Karpas-422 (cell line): ENCODE measurements at regions not wholly inside any gene's neighbourhood (a gene's known extent, or its start where the extent isn't known, plus 50 kb on each side); places are given as distances from the start of the nearest gene placed in this dataset.

Experiments used
- DNase-seq: peaks from one replicate; pipeline ENCODE4 v3.0.0-alpha.2; 2015
- H2AFZ ChIP-seq: fragments of 200-600 bp; sonication (generic); 2 replicates; pipeline ENCODE4 v1.6.1; 2014; ENCODE audit warnings: antibody characterized with exemption, low read length, mixed read lengths
- H3K27ac ChIP-seq: fragments of 200-600 bp; sonication (generic); 2 replicates; pipeline ENCODE4 v1.5.1; 2014; ENCODE audit warnings: mild to moderate bottlenecking, low read length, moderate library complexity
- H3K27me3 ChIP-seq: fragments of 200-600 bp; sonication (generic); 2 replicates; pipeline ENCODE4 v1.6.1; 2014; ENCODE audit warnings: low read length, mixed read lengths
- H3K36me3 ChIP-seq: fragments of 200-600 bp; sonication (generic); 2 replicates; pipeline ENCODE4 v1.6.1; 2014; ENCODE audit warnings: low read length, mixed read lengths; ENCODE audit not compliant: insufficient read depth
- H3K4me1 ChIP-seq: fragments of 200-600 bp; sonication (generic); 2 replicates; pipeline ENCODE4 v1.6.1; 2014; ENCODE audit warnings: mild to moderate bottlenecking, low read length, mixed read lengths
- H3K4me2 ChIP-seq: fragments of 200-600 bp; sonication (generic); 2 replicates; pipeline ENCODE4 v1.6.1; 2014; ENCODE audit warnings: low read length, low read depth, mild to moderate bottlenecking; ENCODE audit not compliant: poor library complexity, severe bottlenecking
- H3K4me3 ChIP-seq: fragments of 200-600 bp; sonication (generic); 2 replicates; pipeline ENCODE4 v1.5.1; 2014; ENCODE audit warnings: mild to moderate bottlenecking, antibody characterized with exemption, low read length, mixed read lengths
- H3K79me2 ChIP-seq: fragments of 200-600 bp; sonication (generic); 2 replicates; pipeline ENCODE4 v1.6.1; 2014; ENCODE audit warnings: mild to moderate bottlenecking, low read length, mixed read lengths
- H3K9ac ChIP-seq: fragments of 200-600 bp; sonication (generic); 2 replicates; pipeline ENCODE4 v1.6.0; 2014; ENCODE audit warnings: low read length
- H3K9me2 ChIP-seq: fragments of 200-600 bp; sonication (generic), shearing (Covaris generic); replicated peaks from 2 replicates; pipeline ENCODE4 v1.6.0; 2014; ENCODE audit warnings: mild to moderate bottlenecking, low read length, moderate library complexity; ENCODE audit not compliant: insufficient read depth
- H3K9me3 ChIP-seq: fragments of 300-700, 200-600 bp; sonication (generic); 2 replicates; pipeline ENCODE4 v1.6.1; 2014; ENCODE audit warnings: low read length, mixed read lengths
- H4K20me1 ChIP-seq: fragments of 200-600 bp; sonication (generic); 2 replicates; pipeline ENCODE4 v1.6.1; 2014; ENCODE audit warnings: mild to moderate bottlenecking, antibody characterized with exemption, low read length, low read depth; ENCODE audit not compliant: insufficient read depth

GRCh38 chr10:60541451-60541850 is 151.8 kb upstream of the ANK3 start:
- Histone ChIP-seq H3K9me2 (no peaks in the 10 kb centered on the region), H3K36me3 (no peaks in the 10 kb centered on the region), H3K4me2 (no peak overlapping the region), H3K9me3 (no peaks in the 10 kb centered on the region), H3K79me2 (no peaks in the 10 kb centered on the region), H3K4me3 (no peak overlapping the region), H3K27me3 (no peaks in the 10 kb centered on the region), H2AFZ (no peak overlapping the region), H4K20me1 (no peaks in the 10 kb centered on the region), H3K27ac (no peak overlapping the region), H3K4me1 (no peaks in the 10 kb centered on the region), H3K9ac (no peak overlapping the region)
- DNase-seq, result no peak

- Histone ChIP-seq H3K4me3 (no peak overlapping the region), H3K9me2 (no peaks in the 10 kb centered on the region), H3K9me3 (no peaks in the 10 kb centered on the region), H3K79me2 (no peaks in the 10 kb centered on the region), H3K36me3 (no peaks in the 10 kb centered on the region), H3K4me1 (no peaks in the 10 kb centered on the region), H3K27ac (no peak overlapping the region), H3K27me3 (no peaks in the 10 kb centered on the region), H2AFZ (no peak overlapping the region), H4K20me1 (no peaks in the 10 kb centered on the region), H3K4me2 (no peak overlapping the region), H3K9ac (no peak overlapping the region)
- DNase-seq, result no peak
Measured at GRCh38 chr10:60537697-60538096, 148.0 kb upstream of the ANK3 start.

- Histone ChIP-seq H3K9me3 (no peaks in the 10 kb centered on the region), H3K9ac (no peak overlapping the region), H4K20me1 (no peaks in the 10 kb centered on the region), H3K4me1 (no peaks in the 10 kb centered on the region), H3K36me3 (no peaks in the 10 kb centered on the region), H3K27me3 (no peaks in the 10 kb centered on the region), H3K4me2 (no peak overlapping the region), H3K27ac (no peak overlapping the region), H3K79me2 (no peaks in the 10 kb centered on the region), H3K9me2 (no peaks in the 10 kb centered on the region), H2AFZ (no peak overlapping the region), H3K4me3 (no peak overlapping the region)
- no peak for DNase-seq
Measured at GRCh38 chr10:60536529-60537114, 146.9 kb upstream of the ANK3 start.

GRCh38 chr10:60535427-60535826 is 145.8 kb upstream of the ANK3 start:
- Histone ChIP-seq H3K4me3 (no peak overlapping the region), H3K4me2 (no peak overlapping the region), H4K20me1 (no peaks in the 10 kb centered on the region), H2AFZ (no peak overlapping the region), H3K9ac (no peak overlapping the region), H3K79me2 (no peaks in the 10 kb centered on the region), H3K27me3 (no peaks in the 10 kb centered on the region), H3K9me3 (no peaks in the 10 kb centered on the region), H3K9me2 (no peaks in the 10 kb centered on the region), H3K27ac (no peak overlapping the region), H3K36me3 (no peaks in the 10 kb centered on the region), H3K4me1 (no peaks in the 10 kb centered on the region)
- DNase-seq, result no peak

GRCh38 chr10:60534761-60535389 is 145.2 kb upstream of the ANK3 start:
- Histone ChIP-seq H3K9me2 (no peaks in the 10 kb centered on the region), H3K9me3 (no peaks in the 10 kb centered on the region), H4K20me1 (no peaks in the 10 kb centered on the region), H3K79me2 (no peaks in the 10 kb centered on the region), H3K27me3 (no peaks in the 10 kb centered on the region), H3K4me1 (no peaks in the 10 kb centered on the region), H3K4me2 (no peak overlapping the region), H3K36me3 (no peaks in the 10 kb centered on the region), H3K27ac (no peak overlapping the region), H2AFZ (no peak overlapping the region), H3K4me3 (no peak overlapping the region), H3K9ac (no peak overlapping the region)
- no peak for DNase-seq

- H3K27me3 ChIP-seq, result no peaks in the 10 kb centered on the region
- H4K20me1 ChIP-seq, result no peaks in the 10 kb centered on the region
- no peaks in the 10 kb centered on the region for H3K4me1 ChIP-seq
- no peak overlapping the region for H3K27ac ChIP-seq
- no peak overlapping the region for H3K4me2 ChIP-seq
- H3K4me3 ChIP-seq, result no peak overlapping the region
- no peaks in the 10 kb centered on the region for H3K9me3 ChIP-seq
- no peak overlapping the region for H2AFZ ChIP-seq
- no peaks in the 10 kb centered on the region for H3K36me3 ChIP-seq
- H3K79me2 ChIP-seq, result no peaks in the 10 kb centered on the region
- no peak overlapping the region for H3K9ac ChIP-seq
- no peak for DNase-seq
- H3K9me2 ChIP-seq, result no peaks in the 10 kb centered on the region
Measured at GRCh38 chr10:60532696-60533468, 143.2 kb upstream of the ANK3 start.

GRCh38 chr10:60531006-60531405 is 141.3 kb upstream of the ANK3 start:
- no peak for DNase-seq
- H3K79me2 ChIP-seq, result no peaks in the 10 kb centered on the region
- H3K4me3 ChIP-seq, result no peak overlapping the region
- no peak overlapping the region for H2AFZ ChIP-seq
- H3K27ac ChIP-seq, result no peak overlapping the region
- H4K20me1 ChIP-seq, result no peaks in the 10 kb centered on the region
- H3K9me2 ChIP-seq, result no peaks in the 10 kb centered on the region
- no peaks in the 10 kb centered on the region for H3K4me1 ChIP-seq
- H3K27me3 ChIP-seq, result no peaks in the 10 kb centered on the region
- H3K4me2 ChIP-seq, result no peak overlapping the region
- no peak overlapping the region for H3K9ac ChIP-seq
- no peaks in the 10 kb centered on the region for H3K9me3 ChIP-seq
- H3K36me3 ChIP-seq, result no peaks in the 10 kb centered on the region

GRCh38 chr10:60527676-60528075 is 138.0 kb upstream of the ANK3 start:
- Histone ChIP-seq H4K20me1 (no peaks in the 10 kb centered on the region), H3K79me2 (no peaks in the 10 kb centered on the region), H3K36me3 (no peaks in the 10 kb centered on the region), H3K4me2 (no peak overlapping the region), H2AFZ (no peak overlapping the region), H3K9me3 (no peaks in the 10 kb centered on the region), H3K9ac (no peak overlapping the region), H3K27me3 (no peaks in the 10 kb centered on the region), H3K4me1 (no peaks in the 10 kb centered on the region), H3K9me2 (no peaks in the 10 kb centered on the region), H3K4me3 (no peak overlapping the region), H3K27ac (no peak overlapping the region)
- no peak for DNase-seq
